Activated CD8-positive, alpha-beta T cell treated with anti-CD3 and anti-CD28 coated beads for 36 hours (primary cell): ENCODE measurements at regions not wholly inside any gene's neighbourhood (a gene's known extent, or its start where the extent isn't known, plus 50 kb on each side); places are given as distances from the start of the nearest gene placed in this dataset.

ENCODE experiments used
- ATAC-seq: fragments of 200-7000 bp; cut with Tn5 transposase; one replicate; pipeline ENCODE4 v1.10.0; 2021; ENCODE audit warnings: mild to moderate bottlenecking, moderate library complexity
- CTCF ChIA-PET: fragments of 350-600 bp; sonication (Branson Sonifier 250); formaldehyde crosslinking; loops from one replicate; lab custom pipeline; 2021; ENCODE audit warnings: antibody characterized with exemption; lab: Charles Lee
- POLR2A ChIA-PET: fragments of 350-600 bp; sonication (Branson Sonifier 250); formaldehyde crosslinking; loops from one replicate; lab custom pipeline; 2021; ENCODE audit warnings: antibody characterized with exemption; lab: Charles Lee
- DNase-seq: peaks from one replicate; pipeline ENCODE4 v3.0.0-alpha.2; 2020
- H3K27ac Mint-ChIP-seq: one replicate; pipeline ENCODE4 v1.8.0; 2021; ENCODE audit warnings: mild to moderate bottlenecking, mixed read lengths
- H3K27me3 Mint-ChIP-seq: one replicate; pipeline ENCODE4 v1.8.0; 2021; ENCODE audit warnings: mixed read lengths
- H3K36me3 Mint-ChIP-seq: one replicate; pipeline ENCODE4 v1.8.0; 2021; ENCODE audit warnings: low read depth, mixed read lengths
- H3K4me1 Mint-ChIP-seq: one replicate; pipeline ENCODE4 v1.8.0; 2021; ENCODE audit warnings: low read depth, mixed read lengths
- H3K4me3 Mint-ChIP-seq: one replicate; pipeline ENCODE4 v1.8.0; 2021; ENCODE audit warnings: mild to moderate bottlenecking, moderate library complexity, mixed read lengths
- H3K9me3 Mint-ChIP-seq: one replicate; pipeline ENCODE4 v1.8.0; 2021; ENCODE audit warnings: mixed read lengths
- CTCF ChIP-seq: fragments of 200-600 bp; IDR thresholded peaks from one replicate; pipeline ENCODE4 v1.8.0; 2022; ENCODE audit warnings: antibody characterized with exemption, mild to moderate bottlenecking
- intact Hi-C: fragments of 100-400 bp; cut with micrococcal nuclease; formaldehyde crosslinking; loops from one replicate; pipeline ENCODE4 v1.10.0; 2022

- no peak for TF ChIP-seq CTCF
- ChIA-PET CTCF (no interaction called here), POLR2A (no interaction called here)
- no peaks in the 10 kb centered on the region for H3K36me3 Mint-ChIP-seq
- H3K9me3 Mint-ChIP-seq, result no peaks in the 10 kb centered on the region
- no peak overlapping the region for H3K4me3 Mint-ChIP-seq
- DNase-seq (no peak), ATAC-seq (no peak)
- no peaks in the 10 kb centered on the region for H3K27me3 Mint-ChIP-seq
- H3K27ac Mint-ChIP-seq, result no peak overlapping the region
- no peaks in the 10 kb centered on the region for H3K4me1 Mint-ChIP-seq
- intact Hi-C loops, result no loop called here
Measured at GRCh38 chr4:18278244-18278643, 256.7 kb upstream of the LCORL start.

- Mint-ChIP-seq H3K4me1 (no peaks in the 10 kb centered on the region), H3K27me3 (peaks cover 8% of the 10 kb centered on the region), H3K27ac (no peak overlapping the region), H3K9me3 (no peaks in the 10 kb centered on the region), H3K4me3 (no peak overlapping the region), H3K36me3 (no peaks in the 10 kb centered on the region)
- ChIA-PET CTCF (no interaction called here), POLR2A (no interaction called here)
- intact Hi-C loops, result no loop called here
- no peak for TF ChIP-seq CTCF
- ATAC-seq (no peak), DNase-seq (no peak)
Measured at GRCh38 chr4:18262832-18263231, 241.3 kb upstream of the LCORL start.

- intact Hi-C loops, result no loop called here
- H3K36me3 Mint-ChIP-seq, result no peaks in the 10 kb centered on the region
- no peaks in the 10 kb centered on the region for H3K9me3 Mint-ChIP-seq
- no peak overlapping the region for H3K4me3 Mint-ChIP-seq
- H3K4me1 Mint-ChIP-seq, result no peaks in the 10 kb centered on the region
- no peak overlapping the region for H3K27ac Mint-ChIP-seq
- ChIA-PET POLR2A (no interaction called here), CTCF (no interaction called here)
- H3K27me3 Mint-ChIP-seq, result no peaks in the 10 kb centered on the region
- ATAC-seq (no peak), DNase-seq (no peak)
- TF ChIP-seq CTCF, result no peak
Measured at GRCh38 chr4:18252052-18252451, 230.5 kb upstream of the LCORL start.

- ATAC-seq (no peak), DNase-seq (no peak)
- Mint-ChIP-seq H3K9me3 (no peaks in the 10 kb centered on the region), H3K4me1 (no peaks in the 10 kb centered on the region), H3K36me3 (no peaks in the 10 kb centered on the region), H3K27me3 (no peaks in the 10 kb centered on the region), H3K4me3 (no peak overlapping the region), H3K27ac (no peak overlapping the region)
- TF ChIP-seq CTCF, result no peak
- intact Hi-C loops, result no loop called here
- ChIA-PET CTCF (interaction anchor here (1.1 kb wide), 1 partner anchor 10 kb away, joined by 3 read pairs; no protein-coding TSS in a partner anchor), POLR2A (no interaction called here)
Measured at GRCh38 chr4:18250564-18250963, 229.0 kb upstream of the LCORL start.

GRCh38 chr4:18248611-18249010 lies 227.1 kb upstream of the LCORL start:
- intact Hi-C loops, result no loop called here
- Mint-ChIP-seq H3K9me3 (no peaks in the 10 kb centered on the region), H3K27ac (no peak overlapping the region), H3K36me3 (no peaks in the 10 kb centered on the region), H3K4me1 (no peaks in the 10 kb centered on the region), H3K27me3 (no peaks in the 10 kb centered on the region), H3K4me3 (no peak overlapping the region)
- ATAC-seq, result no peak
- ChIA-PET CTCF (no interaction called here), POLR2A (no interaction called here)
- no peak for DNase-seq
- no peak for TF ChIP-seq CTCF
